ENCODE measurements at regions not wholly inside any gene's neighbourhood (a gene's known extent, or its start where the extent isn't known, plus 50 kb on each side); places are given as distances from the start of the nearest gene placed in this dataset.
A peak's percentile ranks its signal among the peaks of the same experiment; 100 is the strongest.

DNA sequence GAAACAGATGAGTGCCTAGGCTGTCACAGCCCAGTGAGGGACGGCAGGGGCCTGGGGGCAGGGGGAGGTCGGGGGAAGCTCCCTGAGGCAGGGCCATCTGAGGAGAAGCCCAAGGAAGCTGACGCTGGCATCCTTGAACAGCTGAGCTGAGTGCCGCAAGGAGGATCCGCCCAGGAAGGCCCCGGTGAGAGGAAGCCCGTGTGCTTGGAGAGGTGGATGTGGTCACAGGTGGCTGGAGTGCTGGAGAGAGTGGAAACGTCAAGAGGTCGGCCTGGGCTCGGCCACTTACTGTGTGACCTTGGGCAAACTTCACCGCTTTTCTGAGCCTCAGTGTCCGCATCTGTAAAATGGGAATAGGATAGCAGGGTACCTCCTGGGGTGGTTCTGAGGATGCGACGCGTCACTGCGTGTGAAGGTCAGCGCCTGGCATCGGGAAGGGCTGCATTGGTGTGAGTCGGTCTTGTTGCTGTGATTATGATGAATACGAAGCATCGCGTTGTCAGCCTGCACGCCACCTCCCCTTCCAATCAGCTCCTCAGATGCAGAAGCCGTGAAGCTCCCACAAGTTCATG, 116.1 kb upstream of the PTPN1 start:
- H3K9me1 ChIP-seq (ENCODE audit: control insufficient read depth, insufficient read depth, low read length) = no peaks in the 10 kb centered on the region
- ChIA-PET POLR2A (interaction anchor here (0.7 to 1.3 kb wide), 3 partner anchors 12 to 203 kb away, joined by 3 read pairs; partner anchors contain the start of gene CEBPB), CTCF (ENCODE audit: low intra/inter-chr PET ratio) (no interaction called here)
- H3K27ac ChIP-seq (ENCODE audit: extremely low read depth, low read depth, low read length) = no peak overlapping the region
- H3K4me2 ChIP-seq (ENCODE audit: insufficient read depth, low read length) = no peak overlapping the region
- no peaks in the 10 kb centered on the region for H4K20me1 ChIP-seq (replicated peaks; ENCODE audit: control insufficient read depth, insufficient read depth, low read length)
- no peak overlapping the region for H3K4me3 ChIP-seq
- ATAC-seq (no peak), FAIRE-seq (no peak), DNase-seq (ENCODE audit: extremely low read depth in 1 of 4, low spot score in 3 of 4) (no peak)
- H3K79me2 ChIP-seq (ENCODE audit: control insufficient read depth, insufficient read depth, low read length) = no peaks in the 10 kb centered on the region
- WGBS (ENCODE audit: insufficient coverage, low coverage, missing lambda C conversion rate) = 68% methylated on average over 21 of the region's 24 CpGs
- H3K9me3 ChIP-seq (replicated peaks; ENCODE audit: control insufficient read depth, insufficient read depth, low read depth, low read length) = no peaks in the 10 kb centered on the region
- BruUV-seq (replicated peaks) = no TSS peak
- intact Hi-C loops (cut with micrococcal nuclease) = no loop called here
- in situ Hi-C loops (cut with MboI) = no loop called here
- no peaks in the 10 kb centered on the region for H3K36me3 ChIP-seq (ENCODE audit: control insufficient read depth, insufficient read depth, low read length)
- H3K4me1 ChIP-seq (replicated peaks in 1 of 2; ENCODE audit: control insufficient read depth in 2 of 2, insufficient read depth in 2 of 2, low read length in 2 of 2) = peaks cover 6 to 25% of the 10 kb centered on the region in 2 experiments; a peak in 4 of 5 replicates
- H3K9ac ChIP-seq (ENCODE audit: insufficient read depth in 1 of 2, low read depth in 2 of 2, low read length in 2 of 2) = peak overlapping the region in 1 of 2 experiments; percentile 84; a peak in 2 of 4 replicates
- no peaks in the 10 kb centered on the region for H3K27me3 ChIP-seq (ENCODE audit: control insufficient read depth in 2 of 2, insufficient read depth in 2 of 2, low read length in 2 of 2)
- H2AFZ ChIP-seq (ENCODE audit: low read depth, low read length) = peak overlapping the region; percentile 57; the same call in 1 of the 2 replicates
- TF ChIP-seq HDAC6 (IDR thresholded peaks at IDR 0.05; ENCODE audit: low read depth, low read length) (no peak), CCAR2 (IDR thresholded peaks at IDR 0.05; ENCODE audit: low read depth, low read length) (no peak), FOXP1 (CRISPR knock-in tag; IDR thresholded peaks at IDR 0.05) (no peak), SRSF3 (IDR thresholded peaks at IDR 0.05; ENCODE audit: insufficient read depth, low read length) (no peak), ADNP (tag; IDR thresholded peaks at IDR 0.05) (peak; percentile 64; the same call in 1 of the 2 replicates), ZNF717 (CRISPR knock-in tag; IDR thresholded peaks at IDR 0.05) (no peak), MYC (IDR thresholded peaks at IDR 0.05; ENCODE audit: low read depth, low read length) (no peak), MYC (CRISPR knock-in tag; IDR thresholded peaks at IDR 0.05; ENCODE audit: borderline replicate concordance, low read depth) (no peak), RUNX1 (IDR thresholded peaks at IDR 0.05; ENCODE audit: low read depth) (no peak), SMAD4 (CRISPR knock-in tag; conservative IDR thresholded peaks at IDR 0.05) (no peak), RAD21 (CRISPR knock-in tag; conservative IDR thresholded peaks at IDR 0.05 in 1 of 2, IDR thresholded peaks at IDR 0.05 in 1 of 2) (no peak), RCOR1 (IDR thresholded peaks at IDR 0.05; ENCODE audit: borderline replicate concordance in 1 of 2, low read depth in 2 of 2, low read length in 2 of 2) (no peak), POU5F1 (IDR thresholded peaks at IDR 0.05; ENCODE audit: borderline replicate concordance, low read depth, low read length, partially characterized antibody) (no peak), SRSF1 (IDR thresholded peaks at IDR 0.05; ENCODE audit: low read depth, low read length) (no peak), RBFOX2 (IDR thresholded peaks at IDR 0.05; ENCODE audit: low read depth, low read length) (no peak)
- TF ChIP-seq, protein P1, sequence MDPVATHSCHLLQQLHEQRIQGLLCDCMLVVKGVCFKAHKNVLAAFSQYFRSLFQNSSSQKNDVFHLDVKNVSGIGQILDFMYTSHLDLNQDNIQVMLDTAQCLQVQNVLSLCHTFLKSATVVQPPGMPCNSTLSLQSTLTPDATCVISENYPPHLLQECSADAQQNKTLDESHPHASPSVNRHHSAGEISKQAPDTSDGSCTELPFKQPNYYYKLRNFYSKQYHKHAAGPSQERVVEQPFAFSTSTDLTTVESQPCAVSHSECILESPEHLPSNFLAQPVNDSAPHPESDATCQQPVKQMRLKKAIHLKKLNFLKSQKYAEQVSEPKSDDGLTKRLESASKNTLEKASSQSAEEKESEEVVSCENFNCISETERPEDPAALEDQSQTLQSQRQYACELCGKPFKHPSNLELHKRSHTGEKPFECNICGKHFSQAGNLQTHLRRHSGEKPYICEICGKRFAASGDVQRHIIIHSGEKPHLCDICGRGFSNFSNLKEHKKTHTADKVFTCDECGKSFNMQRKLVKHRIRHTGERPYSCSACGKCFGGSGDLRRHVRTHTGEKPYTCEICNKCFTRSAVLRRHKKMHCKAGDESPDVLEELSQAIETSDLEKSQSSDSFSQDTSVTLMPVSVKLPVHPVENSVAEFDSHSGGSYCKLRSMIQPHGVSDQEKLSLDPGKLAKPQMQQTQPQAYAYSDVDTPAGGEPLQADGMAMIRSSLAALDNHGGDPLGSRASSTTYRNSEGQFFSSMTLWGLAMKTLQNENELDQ (CRISPR knock-in tag; IDR thresholded peaks at IDR 0.05; ENCODE audit: borderline replicate concordance) = no peak
- TF ChIP-seq, protein P2, sequence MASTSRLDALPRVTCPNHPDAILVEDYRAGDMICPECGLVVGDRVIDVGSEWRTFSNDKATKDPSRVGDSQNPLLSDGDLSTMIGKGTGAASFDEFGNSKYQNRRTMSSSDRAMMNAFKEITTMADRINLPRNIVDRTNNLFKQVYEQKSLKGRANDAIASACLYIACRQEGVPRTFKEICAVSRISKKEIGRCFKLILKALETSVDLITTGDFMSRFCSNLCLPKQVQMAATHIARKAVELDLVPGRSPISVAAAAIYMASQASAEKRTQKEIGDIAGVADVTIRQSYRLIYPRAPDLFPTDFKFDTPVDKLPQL (IDR thresholded peaks at IDR 0.05; ENCODE audit: extremely low read depth, insufficient read length) = no peak
- TF ChIP-seq, protein P3, sequence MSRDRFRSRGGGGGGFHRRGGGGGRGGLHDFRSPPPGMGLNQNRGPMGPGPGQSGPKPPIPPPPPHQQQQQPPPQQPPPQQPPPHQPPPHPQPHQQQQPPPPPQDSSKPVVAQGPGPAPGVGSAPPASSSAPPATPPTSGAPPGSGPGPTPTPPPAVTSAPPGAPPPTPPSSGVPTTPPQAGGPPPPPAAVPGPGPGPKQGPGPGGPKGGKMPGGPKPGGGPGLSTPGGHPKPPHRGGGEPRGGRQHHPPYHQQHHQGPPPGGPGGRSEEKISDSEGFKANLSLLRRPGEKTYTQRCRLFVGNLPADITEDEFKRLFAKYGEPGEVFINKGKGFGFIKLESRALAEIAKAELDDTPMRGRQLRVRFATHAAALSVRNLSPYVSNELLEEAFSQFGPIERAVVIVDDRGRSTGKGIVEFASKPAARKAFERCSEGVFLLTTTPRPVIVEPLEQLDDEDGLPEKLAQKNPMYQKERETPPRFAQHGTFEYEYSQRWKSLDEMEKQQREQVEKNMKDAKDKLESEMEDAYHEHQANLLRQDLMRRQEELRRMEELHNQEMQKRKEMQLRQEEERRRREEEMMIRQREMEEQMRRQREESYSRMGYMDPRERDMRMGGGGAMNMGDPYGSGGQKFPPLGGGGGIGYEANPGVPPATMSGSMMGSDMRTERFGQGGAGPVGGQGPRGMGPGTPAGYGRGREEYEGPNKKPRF (IDR thresholded peaks at IDR 0.05; ENCODE audit: low read depth, low read length) = no peak

All from K562 (cell line).